HG03558 (cell line): ENCODE measurements at regions not wholly inside any gene's neighbourhood (a gene's known extent, or its start where the extent isn't known, plus 50 kb on each side); places are given as distances from the start of the nearest gene placed in this dataset.
A peak's percentile ranks its signal among the peaks of the same experiment; 100 is the strongest.
"Not testable (repeated sequence)": the region's sequence is repeated elsewhere in the genome, so short reads cannot be mapped to it uniquely, and the experiment has no call there.

Source experiments
- ATAC-seq: cut with Tn5 transposase; IDR thresholded peaks from one replicate; pipeline ENCODE4 v1.9.1; 2021; ENCODE audit warnings: moderate number of reproducible peaks; ENCODE audit not compliant: unreplicated experiment; ENCODE audit errors: extremely low read depth

DNA sequence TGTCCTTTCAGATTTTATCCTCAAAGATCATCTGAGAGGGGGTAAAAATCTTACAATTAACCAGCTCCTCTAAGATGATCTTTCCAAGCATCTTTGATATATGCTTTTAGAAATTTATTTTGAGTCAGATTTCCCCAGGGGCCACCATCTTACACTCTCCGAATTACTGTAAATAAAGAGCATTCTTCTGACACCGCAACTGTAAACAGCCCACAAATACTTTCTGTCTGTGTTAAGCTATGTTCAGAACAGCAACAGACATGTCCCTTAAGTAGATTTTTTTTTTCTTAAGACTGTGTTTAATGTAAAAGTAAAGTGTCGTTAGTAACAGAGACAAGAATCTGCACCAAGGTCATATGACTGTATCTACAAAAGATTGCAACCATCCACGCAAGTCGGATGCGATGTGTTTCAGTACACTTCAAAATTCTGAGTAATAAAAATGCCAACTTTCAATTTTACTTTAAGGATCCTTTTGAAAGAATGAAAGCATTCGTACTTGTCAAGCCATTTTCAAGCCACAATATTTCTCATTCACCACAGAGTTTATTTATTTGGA, 159.0 kb upstream of the KCNH8 start:
- ATAC-seq: no peak

DNA sequence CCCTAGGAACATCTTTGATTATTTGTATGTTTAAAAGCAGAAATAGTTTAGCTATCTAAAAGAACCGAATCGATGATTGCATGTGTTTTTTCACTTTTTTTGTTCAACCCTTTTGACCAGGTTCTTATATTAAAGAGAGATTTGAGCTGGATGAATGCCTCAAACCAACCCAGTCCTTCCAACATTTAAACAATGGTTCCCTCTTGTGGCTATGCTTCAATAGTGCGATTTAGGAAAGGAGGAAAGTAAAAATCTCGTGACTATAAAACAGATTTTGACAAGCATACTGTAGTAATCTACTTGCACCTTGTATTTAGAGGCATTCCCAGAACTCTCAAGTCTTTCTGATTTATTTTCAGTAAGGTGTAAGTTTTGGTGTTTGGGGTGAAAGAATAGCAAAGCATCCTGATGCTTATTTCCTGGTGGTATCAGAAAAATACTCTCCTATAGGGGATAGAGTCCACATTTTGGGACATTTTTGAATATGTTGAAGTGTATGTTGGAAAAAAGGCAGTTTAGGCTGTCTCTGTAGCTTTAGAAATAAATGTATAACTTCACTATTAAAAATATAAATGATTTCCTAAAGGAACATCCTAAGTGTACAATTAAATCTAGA, 159.6 kb upstream of the KCNH8 start:
- ATAC-seq: no peak

DNA sequence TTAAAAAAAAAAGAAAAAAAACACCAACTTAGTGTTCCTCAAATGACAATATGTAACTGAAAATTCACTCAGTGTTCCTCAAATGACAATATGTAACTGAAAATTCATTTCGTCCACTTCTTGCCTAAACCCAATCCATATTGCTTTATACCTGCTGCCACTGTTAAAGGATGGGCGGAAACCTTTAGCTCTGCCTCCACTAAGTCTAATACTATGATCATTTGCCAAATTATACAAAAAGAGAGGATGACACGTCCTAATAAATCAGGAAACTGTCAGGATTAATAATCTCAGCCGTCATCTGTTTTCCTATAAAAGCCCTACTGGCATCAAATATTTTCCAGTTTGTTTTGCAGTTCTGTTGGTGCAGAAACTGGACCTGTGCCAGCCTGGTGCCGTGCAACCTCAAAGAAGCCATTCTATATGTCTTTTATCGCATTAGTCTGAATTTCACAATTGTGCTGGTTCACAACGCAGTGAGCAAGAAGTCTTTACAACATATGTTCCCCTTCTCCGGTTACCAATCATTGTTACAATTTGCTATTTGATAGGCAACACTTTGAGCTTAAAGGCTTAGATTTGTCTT, 160.4 kb upstream of the KCNH8 start:
- no peak for ATAC-seq

DNA sequence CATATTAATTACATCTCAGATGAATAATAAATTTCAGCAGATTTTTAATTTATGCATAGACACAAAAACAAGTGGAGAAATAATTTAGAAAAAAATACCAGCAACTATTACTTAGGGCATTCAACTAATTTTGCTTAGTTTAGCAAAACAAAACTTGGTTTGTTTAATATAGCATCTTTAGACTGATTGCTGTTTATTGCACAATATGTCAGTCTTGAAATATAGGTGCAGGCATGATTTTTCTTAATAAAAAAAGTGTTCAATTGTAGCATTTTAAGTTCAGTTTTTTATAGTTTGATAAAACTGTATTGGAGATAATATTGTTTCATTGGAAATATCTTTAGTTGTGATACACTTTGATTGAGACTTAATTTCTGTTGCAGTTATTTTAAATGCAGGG, 161.2 kb upstream of the KCNH8 start:
- ATAC-seq: no peak

DNA sequence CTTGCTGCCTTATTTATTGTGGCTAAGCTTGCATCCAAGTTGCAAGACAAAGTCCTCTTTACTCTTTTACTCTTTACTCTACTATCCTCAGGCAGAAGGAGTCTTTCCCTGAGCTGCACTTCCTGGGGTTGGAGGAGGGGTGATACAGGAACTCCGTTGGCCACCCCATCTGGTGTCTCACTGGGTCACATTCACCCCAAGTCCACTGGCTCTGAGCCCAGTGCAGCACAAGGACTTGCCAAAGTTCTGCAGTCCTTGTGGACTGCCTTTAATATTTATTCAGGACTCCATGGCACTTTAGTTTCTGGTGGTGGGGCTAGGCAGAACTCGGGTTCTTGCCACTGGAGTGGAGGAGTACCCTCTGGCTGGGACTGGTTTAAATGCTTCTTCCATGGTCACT, 165.4 kb upstream of the KCNH8 start:
- no peak for ATAC-seq

DNA sequence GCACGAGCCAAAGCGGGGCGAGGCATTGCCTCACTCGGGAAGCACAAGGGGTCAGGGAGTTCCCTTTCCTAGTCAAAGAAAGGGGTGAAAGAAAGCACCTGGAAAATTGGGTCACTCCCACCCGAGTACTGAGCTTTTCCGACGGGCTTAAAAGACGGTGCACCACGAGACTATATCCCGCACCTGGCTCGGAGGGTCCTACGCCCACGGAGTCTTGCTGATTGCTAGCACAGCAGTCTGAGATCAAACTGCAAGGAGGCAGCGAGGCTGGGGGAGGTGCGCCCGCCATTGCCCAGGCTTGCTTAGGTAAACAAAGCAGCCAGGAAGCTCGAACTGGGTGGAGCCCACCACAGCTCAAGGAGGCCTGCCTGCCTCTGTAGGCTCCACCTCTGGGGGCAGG, 172.2 kb upstream of the KCNH8 start:
- not testable (repeated sequence) for ATAC-seq

DNA sequence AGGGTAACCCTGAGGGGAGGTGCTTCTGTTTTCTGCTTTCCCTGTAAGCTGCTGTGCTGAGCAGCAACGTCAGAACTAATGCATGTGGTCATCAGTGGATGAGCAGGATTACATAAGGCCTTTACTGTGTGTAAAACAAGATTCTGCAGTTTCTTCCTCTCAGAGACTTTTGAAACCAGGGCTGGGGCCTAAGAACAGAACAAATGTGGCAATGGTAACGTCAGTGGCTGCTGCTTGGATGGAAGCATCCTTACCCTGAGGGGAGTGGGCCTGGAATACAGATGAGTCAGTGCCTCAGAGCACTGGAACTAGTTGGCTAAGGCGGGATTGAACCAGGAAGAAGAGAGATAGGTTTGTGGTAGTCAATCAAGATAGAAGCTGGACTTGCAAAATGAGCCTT, 180.2 kb upstream of the KCNH8 start:
- no peak for ATAC-seq

DNA sequence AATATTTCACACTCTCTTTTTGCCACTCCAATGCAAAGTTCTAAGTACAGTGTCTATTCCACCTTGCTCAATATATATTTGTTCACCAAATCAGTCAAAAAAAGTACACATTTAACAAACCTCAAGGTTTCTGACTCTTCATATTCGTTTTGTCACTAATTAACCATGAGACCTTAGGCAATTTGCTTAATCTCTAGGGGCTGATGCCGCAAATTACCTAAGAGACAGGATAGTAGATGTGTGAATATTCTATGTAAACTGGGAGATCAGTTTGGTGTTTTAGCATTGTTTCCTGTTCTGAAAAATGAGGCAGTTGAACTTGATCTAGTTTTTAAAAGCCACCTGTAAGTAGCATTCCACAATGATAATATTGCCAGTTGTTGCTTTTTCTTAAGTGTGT, 182.5 kb upstream of the KCNH8 start:
- no peak for ATAC-seq

DNA sequence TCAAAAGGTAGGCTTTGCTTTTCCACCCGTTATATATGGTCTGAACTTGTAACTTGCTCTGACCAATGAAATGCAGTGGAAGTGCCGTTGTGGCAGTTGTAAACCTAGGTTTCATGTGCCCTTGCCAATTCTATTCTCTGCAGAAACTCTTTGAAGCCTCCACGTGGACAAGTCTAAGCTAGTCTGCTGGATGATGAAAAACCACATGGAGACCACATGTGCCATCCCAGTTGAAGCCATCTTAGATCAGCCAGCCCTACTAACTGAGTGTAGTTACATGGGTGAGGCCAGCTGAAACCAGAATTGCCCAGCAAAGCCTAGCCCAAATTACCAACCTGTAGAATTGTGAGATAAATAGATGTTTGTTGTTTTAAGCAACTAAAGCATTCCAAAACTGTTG, 183.7 kb upstream of the KCNH8 start:
- ATAC-seq: no peak

DNA sequence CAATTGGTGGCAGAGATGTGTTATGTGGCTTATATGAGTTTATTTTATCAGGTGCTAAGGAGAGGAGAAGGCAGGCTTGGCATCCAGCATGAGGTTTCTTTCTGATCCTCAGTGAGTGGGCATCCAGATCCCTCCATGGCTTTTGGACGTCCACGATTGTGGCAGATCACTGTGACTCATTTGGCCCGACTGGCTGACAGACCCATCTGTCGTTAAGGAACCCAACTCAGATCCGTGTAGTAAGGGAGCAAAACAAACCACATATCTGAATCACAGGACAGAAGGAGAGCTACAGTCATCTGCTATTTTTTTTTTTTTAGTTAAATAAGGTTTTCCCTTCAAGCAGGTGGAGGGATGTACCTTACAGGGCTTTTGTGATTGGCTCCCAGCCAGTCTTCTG, 197.0 kb upstream of the KCNH8 start:
- no peak for ATAC-seq

DNA sequence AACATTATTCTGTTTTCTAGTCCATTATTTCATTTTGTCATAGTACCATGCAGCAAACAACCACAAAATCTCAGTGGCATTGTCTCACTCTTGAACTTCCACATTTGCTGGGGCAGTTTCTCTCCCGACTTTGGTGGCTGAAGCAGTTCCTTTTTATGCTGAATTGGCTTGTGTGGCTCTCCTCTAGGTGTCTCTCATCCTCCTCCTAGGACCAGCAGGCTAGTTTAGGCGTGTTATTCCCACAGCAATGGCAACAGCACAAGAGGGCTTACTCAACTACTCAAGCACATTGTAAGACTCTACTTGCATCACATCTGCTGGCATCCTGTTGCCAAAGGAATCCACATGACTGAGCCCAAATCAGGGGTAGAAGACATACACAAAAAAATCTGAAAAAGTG, 201.8 kb upstream of the KCNH8 start:
- no peak for ATAC-seq

DNA sequence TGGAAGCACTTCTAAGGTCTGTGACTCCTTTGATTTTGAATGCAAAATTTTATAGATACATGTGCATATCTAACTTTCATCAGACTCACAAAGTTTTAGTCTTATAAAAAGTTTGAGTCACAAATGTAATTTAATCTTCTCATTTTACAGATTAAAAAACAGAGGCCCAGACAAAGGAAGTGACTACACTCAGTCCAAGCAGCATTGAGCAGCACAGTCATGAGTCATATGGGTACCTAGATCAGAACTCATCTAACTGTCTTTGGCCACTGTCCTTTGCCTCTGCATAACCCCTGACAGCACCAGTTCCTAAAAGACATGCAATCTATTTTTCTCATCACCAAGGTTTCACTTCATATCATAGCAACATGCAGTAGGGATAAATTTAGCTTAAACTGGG, 210.7 kb upstream of the KCNH8 start:
- no peak for ATAC-seq

DNA sequence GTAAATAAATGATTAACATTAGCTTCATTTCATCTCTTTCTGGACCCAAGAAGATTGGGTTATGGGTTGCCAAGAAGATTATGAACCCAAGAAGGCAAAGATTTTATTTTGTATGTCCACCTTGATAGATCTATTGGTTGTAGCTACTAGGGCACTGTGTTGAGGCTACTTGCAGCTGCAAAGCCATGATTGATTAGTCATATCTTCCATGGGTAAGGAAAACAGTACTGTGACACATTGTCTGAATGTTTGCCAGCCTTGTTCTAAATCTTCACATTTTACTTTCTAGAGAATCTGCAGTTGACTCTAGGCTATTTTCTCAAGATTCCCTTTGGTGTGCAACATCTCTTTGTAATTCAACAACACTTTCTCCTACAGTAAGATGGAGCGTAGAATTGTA, 229.2 kb upstream of the KCNH8 start:
- ATAC-seq: no peak

DNA sequence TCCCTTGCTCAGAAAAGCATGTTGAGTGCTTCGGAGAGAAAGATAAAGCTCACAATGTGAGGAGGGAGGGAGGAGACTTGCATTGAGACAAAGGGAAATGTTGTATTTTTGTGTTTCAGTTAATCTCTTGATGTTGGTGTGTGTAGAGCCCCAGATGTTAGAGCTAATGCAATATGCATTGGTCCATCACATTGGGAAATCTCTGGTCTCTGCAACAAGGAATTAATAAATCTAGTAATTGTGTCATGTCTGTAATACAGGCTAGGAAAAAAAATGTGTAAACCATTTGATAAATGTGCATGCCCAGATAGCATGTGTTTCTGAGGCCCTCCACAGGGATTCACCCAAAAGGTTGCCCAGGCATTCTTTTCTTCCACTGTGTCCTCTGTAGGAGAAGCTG, 230.4 kb upstream of the KCNH8 start:
- ATAC-seq: no peak

DNA sequence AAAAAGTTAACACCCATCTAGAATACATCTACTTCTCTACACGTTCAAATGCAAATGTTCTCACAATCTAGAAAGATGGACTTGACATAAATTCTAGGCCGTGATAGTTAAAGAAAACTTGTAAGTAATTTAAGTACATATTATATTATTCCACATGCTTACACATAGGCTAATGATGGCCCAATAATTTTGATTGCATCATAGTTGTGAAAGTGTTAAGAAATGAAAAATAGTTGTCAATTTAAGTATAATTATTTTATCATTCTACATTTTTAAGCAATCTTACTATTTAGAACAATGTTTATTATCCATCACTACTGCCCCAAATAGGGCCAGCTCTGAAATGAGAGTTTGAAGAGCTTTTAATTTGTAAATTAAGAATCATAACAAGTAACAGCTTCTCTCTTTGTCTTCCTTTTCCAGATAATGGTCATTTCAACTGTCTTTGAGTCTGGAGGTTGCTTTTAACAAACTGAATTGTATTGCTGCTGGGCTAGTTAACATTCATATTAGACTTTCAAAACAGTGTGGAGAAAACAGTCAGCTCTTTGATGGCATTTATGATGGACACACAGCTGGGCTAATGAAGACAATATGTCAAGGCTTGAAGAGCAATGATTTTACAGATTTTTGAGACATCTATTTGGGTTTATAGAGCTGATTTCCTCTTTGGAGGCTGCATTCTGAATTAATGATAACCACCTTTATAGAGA, 246.1 kb upstream of the KCNH8 start:
- ATAC-seq: no peak

DNA sequence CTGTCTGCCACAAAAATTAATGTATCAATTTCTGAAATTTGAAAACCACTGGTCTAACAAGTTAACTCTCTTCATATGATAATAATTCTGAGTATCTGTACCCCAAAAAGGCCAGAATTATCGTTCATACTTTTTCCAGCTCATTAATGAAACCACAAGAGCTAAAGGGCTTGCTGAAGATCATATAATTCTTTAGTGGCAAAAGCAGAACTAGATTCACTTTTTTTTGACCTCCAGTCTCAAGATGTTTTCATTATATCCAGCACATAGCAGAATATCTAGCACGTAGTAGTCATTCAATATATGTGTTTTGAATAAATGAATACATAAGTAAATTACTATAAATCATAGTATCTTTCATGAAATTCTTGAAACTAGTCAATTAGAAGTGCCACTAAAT, 246.7 kb upstream of the KCNH8 start:
- ATAC-seq: no peak

DNA sequence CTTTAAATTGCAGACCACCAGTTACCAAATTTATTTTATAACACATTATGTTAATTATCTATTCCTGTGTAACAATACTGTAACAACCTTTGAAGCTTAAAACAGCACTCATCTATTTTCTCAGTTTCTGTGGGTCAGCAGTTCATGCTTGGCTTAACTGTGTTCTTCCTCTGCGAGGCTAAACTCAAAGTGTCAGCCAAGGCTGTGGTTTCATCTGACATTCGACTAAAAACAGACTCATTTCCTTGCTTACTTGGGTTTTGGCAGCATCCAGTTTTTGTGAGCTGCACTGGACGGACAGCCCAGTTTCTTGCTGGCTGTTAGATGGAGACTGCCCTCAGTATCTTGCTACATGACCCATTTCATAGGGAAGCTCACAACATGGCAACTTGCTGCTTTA, 247.3 kb upstream of the KCNH8 start:
- ATAC-seq: peak; percentile 78

DNA sequence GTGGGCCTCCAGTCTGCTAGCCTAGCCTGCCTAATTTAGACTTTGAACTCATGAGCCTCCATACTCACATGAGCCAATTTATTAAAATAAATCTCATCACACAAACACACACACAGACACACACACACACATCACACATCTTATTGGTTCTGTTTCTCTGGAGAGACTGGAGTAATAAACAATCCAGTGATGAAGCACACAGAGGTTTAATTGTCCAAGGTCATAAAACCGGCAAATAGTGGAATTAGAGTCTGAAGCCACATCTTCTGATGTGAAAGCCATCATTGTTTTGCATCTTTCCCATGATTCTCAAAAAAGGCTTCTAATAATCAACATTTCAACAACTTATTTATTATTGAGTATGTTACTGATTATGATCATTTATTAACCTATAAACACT, 249.4 kb upstream of the KCNH8 start:
- ATAC-seq: no peak

DNA sequence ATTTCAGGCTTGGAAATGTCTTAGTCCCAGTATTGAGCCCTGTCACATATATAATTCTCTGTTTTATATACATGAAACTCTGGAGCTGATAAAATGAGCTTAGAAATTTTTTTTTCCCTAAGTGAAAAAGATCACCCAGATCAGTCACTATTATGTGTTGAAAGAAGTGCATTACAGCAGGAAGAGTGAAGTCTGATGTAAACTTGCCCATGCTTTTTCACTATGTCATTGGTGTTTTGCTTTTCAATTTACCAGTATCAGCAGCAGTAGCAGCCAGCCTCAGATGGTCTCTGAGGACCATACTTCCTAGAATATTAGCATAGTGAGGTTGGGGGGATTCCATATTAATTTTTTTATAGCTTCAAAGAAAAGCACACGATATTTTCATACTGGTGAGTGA, 255.6 kb upstream of the KCNH8 start:
- ATAC-seq: no peak

DNA sequence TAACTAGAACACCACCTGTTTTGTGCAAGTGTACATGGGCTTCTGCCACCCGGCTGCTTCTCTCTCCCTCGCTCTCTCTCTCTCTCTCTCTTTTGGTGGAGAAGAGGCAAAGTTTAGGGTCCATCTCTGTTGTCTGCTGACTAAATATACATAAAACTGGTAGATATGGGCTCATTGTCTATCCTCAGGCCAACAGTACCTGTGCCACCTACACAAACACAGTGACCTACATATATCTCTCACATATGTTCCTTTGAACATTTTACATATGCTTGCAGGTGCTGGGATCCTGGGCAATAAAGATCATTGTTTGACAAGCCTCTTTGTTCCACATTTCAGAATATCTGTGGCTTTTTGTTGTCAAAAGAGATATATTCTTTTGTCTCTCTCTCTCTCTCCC, 256.3 kb upstream of the KCNH8 start:
- no peak for ATAC-seq

DNA sequence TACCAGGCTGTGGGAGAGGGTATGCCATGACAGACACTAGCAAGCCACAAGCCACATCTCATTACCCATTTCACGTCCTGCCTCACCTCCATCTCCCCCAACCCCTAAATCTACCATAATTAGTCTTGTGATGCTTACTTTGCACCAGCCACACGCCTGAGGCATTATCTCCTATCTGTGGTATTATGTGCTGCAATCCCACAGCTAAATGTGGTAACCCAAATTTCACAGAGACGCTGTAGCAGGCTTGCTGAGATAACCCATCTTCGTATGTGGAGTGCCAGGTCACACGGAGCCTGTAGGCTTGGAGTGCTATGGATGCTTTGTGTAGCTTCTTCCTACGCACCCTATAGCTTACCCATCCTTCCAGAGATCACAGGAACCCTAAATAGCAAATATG, 256.7 kb upstream of the KCNH8 start:
- no peak for ATAC-seq

DNA sequence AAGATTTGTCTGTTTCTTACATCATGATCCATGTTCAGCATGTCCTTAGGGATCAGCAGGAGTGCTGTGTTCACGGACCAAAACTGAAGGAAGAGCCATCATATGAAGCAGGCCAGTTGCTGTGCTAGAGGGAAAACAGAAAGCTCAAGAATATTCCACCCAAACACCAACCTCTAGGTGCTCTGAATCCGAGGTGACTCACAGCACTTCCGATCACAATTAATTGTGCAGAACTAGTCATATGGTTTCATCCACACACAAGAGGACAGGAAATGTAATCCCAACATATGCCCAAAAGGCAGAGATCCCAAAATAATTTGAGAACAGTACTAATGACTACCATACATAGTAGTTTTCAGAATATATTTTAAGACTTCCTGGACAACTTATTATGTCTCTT, 257.9 kb upstream of the KCNH8 start:
- ATAC-seq: no peak
